Central memory CD4-positive, alpha-beta T cell (primary cell): ENCODE measurements at regions not wholly inside any gene's neighbourhood (a gene's known extent, or its start where the extent isn't known, plus 50 kb on each side); places are given as distances from the start of the nearest gene placed in this dataset.
"Not testable (repeated sequence)": the region's sequence is repeated elsewhere in the genome, so short reads cannot be mapped to it uniquely, and the experiment has no call there.

Source experiments
- DNase-seq: peaks from one replicate; pipeline ENCODE4 v3.0.0; 2022

DNA sequence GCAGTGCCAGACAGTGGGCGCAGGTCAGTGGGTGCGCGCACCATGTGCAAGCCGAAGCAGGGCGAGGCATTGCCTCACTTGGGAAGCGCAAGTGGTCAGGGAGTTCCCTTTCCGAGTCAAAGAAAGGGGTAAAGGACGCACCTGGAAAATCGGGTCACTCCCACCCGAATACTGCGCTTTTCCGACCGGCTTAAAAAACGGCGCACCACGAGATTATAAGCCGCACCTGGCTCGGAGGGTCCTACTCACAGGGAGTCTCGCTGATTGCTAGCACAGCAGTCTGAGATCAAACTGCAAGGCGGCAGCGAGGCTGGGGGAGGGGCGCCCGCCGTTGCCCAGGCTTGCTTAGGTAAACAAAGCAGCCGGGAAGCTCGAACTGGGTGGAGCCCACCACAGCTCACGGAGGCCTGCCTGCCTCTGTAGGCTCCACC, 77.9 kb downstream of the NR4A2 start:
- DNase-seq = peak; percentile 1

DNA sequence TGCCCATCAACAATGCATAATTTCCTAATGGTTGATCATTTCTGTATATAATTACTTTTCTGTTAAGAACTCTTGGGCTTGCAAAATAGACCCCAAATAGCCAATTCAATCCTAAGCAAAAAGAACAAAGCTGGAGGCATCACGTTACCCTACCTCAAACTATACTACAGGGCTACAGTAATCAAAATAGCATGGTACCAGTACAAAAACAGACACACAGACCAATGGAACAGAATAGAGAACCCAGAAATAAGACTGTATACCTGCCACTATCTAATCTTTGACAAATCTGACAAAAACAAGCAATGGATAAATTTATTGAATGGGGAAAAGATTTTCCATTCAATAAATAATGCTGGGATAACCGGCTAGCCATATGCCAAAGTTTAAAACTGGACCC, 78.8 kb downstream of the NR4A2 start:
- DNase-seq = no peak

DNA sequence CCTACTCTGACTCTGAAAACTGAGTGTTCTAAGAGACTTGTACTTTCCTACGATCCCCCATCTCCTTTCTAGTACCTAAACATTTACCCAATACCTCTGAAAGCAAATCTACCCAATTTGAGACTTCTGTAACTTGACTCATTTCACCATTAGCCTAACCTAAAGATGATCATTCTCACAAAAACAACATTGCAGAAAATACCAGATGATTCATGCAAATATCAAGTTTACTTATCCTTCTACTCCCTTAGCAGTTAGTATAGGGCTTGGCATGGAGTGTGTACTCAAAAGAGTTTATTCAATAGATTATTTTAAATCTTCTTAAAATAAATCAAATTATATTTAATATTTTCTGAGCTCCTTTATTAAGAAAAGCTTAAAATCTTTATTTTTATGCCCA, 89.6 kb downstream of the NR4A2 start:
- DNase-seq = no peak

DNA sequence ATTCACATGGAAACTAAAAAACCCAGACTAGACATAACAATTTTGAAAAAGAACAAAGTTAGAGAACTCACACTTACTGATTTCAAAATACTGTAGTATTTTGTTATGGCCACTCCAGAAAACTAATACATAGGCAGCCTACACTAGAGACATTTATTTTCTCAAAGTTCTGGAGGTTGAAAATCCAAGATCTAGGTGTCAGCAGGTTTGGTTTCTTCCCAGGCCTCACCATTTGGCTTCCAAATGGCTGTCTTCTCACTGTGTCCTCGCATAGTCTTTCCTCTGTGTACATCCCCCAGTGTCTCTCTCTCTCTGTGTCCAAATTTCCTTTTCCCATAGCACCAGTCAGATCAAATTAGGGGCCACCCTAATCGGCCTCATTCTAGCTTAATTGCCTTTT, 95.0 kb downstream of the NR4A2 start:
- no peak for DNase-seq

DNA sequence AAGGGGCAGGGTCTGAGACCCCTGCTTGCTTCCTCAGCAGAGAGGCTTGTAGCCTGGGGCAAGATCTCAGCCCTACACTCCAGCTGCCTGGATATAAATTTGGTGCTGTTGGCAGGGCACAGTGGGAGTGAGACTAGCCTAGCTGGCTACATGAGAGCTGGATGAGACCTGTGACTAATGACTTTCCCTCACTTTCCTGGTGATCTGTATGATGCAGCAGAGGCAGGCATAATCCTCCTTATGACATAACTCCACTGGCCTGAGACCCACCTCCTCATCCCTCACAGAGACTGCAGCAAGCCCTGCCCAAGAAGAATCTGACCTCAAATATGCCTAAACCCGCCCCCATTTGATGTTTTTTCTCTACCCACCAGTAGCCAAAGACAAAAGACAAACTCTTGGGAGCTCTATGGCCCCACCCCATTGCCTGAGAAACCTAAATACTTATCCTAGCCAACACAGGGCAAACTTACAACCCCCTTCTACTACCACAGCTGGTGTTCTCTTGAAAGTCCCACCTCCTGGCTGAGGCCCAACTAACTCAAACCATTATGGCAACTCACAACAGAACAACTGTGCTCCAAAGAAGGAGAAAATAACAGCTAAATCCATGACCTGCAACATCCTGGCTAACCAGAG, 102.7 kb downstream of the NR4A2 start:
- no peak for DNase-seq

DNA sequence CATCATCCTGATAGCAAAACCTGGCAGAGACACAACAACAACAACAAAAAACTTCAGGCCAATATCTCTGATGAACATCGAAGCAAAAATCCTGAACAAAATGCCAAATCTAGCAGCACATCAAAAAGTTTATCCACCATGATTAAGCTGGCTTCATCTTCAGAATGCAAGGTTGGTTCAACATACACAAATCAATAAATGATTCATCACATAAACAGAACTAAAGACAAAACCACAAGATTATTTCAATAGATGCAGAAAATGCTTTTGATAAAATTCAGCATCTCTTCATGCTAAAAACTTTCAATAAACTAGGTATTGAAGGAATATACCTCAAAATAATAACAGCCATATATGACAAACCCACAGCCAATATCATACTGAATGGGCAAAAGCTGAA, 109.2 kb downstream of the NR4A2 start:
- DNase-seq = not testable (repeated sequence)

DNA sequence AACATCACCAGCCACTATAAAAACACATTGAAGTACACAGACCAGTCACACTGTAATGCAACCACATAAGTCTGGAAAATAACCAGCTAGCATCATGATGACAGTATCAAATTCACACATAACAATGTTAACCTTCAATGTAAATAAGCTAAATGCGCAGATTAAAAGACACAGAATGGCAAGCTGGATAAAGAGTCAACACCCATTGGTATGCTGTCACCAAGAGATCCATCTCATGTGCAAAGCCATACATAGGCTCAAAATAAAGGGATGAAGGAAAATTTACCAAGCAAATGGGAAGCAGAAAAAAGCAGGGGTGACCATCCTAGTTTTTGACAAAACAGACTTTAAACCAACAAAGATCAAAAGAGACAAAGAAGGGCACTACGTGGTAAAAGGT, 110.8 kb downstream of the NR4A2 start:
- DNase-seq = no peak

DNA sequence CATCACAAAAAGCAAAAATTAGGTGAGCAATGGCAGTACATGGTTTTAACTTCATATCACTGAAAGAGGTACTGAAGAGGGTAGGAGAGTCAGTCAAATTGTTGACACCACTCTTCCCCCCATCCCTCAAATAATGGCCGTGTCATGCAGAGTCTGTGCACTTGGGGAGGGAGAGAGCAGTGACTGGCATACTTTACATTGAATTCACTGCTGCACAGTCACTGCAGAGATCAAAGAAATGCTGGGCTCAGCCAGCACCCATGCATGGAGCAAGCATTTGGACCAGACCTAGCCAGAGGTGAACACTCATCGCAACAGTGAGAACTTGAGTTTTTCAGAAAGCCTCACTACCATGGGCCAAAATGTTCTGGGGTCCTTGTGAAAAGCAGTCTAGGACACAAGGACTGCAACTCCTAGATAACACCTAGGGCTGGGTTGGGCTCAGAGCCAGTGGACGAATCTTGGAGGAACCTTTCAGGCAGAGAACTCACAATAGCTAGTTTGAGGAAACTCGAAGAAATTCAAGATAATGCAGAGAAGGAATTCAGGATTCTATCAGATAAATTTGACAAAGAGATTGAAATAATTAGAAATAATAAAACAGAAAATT, 112.9 kb downstream of the NR4A2 start:
- DNase-seq = no peak

DNA sequence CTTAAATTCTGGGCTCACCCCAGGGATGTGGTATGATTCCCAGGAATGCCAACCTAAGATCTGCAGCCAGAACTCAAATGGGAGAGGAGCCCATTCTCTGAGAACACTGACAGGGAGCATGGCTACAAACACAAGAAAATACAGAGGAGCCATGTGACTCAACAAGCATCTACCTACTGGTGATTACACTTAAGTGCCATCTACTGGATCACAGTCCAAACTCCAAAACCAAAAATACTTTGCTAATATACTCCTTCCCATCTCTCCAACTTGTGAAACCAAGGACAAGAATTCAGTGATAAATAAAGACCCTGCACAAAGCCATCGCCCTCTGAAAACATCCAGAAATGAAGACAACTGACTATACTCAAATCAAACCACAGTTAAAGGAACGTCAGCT, 116.9 kb downstream of the NR4A2 start:
- no peak for DNase-seq

DNA sequence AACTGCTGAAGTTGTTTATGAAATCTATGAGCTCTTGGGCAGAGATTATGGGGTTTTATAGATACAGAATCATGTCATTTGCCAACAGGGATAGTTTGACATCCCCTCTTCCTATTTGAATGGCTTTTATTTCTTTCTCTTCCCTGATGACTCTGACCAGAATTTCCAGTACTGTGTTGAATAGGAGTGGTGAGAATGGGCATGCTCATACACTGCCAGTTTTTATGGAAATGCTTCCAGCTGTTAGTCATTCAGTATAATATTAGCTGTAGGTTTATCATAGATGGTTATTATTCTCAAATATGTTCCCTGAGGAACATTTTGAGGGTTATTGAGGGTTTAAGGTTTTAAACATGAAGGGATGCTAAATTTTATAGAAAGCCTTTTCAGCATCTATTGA, 121.2 kb downstream of the NR4A2 start:
- DNase-seq = no peak

DNA sequence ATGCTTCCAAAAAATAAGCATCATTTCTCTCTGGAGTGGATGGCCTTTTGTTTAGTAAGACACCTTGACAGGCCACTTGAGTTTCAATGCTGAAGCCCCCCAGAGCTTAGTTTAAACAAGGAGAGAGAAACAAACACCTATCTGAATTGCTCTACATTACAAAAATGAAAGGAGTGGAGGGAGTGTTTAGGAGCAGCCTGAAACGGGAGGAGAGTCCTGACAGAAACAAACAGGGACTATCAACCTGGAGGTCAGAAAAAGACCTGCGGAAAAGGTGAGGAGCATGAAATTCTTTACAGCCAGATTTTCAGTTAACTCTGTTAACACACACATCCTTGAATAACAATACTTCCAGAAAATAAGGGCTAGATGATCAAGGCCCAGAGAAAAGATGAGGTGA, 126.2 kb downstream of the NR4A2 start:
- DNase-seq = no peak

DNA sequence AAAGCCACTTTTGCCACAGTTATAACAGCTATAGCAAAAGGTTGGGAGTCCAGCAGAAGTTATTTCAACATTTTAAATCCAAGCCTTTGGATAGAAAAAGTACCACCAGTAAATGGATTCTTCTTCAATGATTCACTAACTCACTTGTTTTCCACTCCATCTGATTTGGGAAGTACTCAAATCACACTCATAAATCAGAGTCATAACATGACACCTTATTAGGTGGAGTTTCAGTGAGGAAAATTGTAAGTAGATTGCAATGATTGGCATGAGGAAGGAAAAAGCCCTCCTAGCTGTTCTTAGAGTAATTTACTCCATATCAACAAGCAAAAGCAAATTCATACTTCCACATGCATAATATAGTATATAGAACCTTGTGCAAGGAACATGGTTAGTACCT, 132.9 kb downstream of the NR4A2 start:
- no peak for DNase-seq

DNA sequence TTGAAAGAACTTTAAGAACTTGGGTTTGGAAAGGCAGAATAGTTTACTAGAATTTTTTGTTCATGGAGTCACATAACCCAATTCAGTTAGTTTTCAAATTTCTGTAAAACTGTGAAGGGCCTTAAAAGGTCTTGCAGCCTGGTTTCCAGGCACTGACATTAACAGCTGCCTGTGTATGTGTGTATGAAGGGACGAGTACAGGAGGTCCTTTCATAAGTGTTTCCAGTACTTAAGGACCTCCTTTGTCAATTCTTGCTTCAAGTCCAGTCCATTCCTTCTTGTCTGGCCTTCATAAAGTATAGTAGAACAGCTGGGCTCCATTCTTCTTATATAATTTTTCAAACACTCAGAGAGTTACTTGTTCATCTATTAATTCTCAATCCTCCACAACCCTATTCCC, 136.5 kb downstream of the NR4A2 start:
- no peak for DNase-seq

DNA sequence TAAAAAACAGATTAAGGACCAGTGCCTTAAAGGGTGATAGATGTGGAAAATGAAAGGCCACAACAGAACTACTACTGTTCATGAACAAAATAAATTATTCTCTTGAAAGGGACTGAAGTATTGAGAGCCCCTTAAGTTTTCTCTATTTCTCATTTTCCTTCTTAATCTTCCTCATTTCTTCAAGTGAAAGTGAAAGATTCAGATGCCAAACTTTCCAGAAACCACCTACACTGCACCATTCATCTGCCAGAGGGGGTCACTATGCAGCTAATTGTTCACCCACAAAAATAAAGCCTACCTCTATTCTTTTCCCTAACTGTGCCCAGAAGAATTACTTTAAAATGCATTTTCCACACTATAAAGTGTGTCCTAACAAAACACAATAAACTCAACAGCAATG, 140.1 kb downstream of the NR4A2 start:
- DNase-seq = no peak

DNA sequence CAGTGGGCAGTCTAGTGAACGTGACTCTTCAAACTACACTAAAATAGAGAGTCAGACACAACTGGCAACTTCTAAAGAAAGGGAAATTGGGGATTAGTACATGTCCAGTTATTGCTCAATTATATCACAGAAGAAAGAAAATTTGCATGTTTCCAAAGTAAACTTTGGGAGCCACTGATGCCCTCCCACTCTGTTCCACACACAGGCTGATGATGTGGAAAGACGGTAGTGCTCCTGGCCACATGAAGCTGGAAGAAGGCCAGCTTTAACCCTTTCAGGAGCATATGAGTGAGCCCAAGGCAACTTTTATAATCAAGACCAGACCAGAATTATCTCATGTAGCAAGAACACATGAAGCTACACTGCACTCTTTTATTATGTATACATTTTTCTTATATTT, 141.0 kb downstream of the NR4A2 start:
- DNase-seq = no peak

DNA sequence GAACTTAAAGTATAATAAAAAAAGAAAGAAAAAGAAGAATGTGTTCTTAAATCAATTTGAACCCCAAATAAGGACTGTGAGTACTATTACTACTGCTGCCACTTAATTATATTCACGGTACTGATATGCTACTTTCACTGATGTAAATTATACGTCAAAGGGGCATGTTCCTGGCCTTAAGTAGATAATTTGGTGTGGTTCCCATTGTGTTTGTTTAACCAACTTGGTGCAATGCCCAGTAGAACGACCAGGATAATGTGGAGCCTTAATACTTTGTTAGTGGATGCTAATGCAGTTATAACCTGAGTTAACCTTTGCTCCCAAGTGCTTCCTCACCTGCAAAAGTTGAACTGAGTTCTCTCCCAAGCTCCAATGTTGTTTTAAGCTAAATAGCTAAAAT, 142.0 kb downstream of the NR4A2 start:
- no peak for DNase-seq

DNA sequence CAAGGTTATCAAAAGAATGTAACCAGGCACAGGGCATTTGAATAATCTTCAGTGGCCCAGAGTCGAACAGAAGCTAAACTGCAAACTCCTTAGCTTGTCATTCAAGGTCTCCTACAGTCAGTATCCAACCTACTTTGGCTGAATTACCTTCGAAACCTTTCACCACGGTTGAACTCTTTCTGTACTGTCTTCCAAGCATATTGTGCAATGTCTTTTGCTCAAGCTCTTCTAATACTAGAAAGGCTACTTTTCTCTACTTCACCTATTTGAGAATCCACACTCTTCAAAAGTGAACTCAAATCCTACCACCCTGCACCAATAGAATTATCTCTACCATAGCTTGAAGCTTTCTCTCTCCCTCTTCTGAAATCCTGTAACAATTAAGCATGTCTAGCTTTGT, 142.9 kb downstream of the NR4A2 start:
- DNase-seq = no peak

DNA sequence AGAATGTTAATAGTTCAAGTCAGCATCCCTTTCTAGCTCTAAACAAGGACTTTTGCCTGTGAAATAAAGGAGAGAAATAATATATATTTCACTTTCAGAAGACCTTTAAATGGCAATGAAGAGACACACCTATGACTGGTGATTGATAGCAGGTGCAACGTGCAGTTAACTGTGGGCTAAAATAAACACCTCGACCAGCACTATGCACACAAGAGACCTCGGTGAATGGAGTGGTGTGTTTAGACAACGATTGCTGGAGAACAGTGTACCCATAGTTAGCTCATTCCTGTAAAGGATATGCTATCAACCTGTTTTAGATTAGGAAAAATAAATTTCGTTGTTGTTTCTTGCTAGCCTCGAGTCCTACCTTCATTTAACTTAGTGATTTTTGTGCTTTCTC, 143.4 kb downstream of the NR4A2 start:
- DNase-seq = no peak

DNA sequence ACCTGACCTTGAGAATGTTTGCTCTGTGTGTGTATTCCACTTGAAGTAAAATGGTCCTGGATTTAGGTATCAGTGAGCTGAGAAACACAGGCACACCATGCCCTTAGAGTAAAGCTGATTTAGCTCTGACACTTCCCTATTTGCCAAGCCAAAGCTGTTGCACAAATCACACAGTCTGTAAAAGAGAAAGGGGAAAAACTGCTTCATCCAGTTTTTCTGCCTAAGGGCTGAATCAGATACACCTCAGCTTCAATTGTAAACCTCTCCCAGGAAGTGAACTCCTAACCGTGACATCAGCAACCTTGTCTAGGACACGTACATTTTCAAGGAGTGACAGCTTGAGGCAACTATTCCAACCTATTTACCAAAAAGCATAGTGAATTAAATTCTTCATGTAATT, 150.4 kb downstream of the NR4A2 start:
- no peak for DNase-seq

DNA sequence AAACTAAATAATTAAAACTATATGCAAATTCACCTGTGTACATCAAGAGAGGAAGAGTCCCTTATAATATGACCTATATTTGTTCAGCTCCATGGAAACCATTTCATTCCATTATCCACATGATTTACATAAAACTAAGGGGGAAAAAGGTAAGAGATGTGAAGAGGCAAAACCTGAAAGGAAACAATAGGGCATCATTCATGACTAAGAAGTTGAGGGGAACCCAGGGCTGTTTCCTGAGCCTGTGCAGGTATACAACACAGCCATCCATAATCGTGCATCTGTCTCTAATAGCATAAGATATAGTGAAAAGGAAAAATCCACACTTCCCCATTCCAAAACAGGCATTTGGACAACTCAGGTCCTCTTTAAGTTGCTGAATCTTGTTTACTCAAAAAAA, 151.3 kb downstream of the NR4A2 start:
- no peak for DNase-seq

DNA sequence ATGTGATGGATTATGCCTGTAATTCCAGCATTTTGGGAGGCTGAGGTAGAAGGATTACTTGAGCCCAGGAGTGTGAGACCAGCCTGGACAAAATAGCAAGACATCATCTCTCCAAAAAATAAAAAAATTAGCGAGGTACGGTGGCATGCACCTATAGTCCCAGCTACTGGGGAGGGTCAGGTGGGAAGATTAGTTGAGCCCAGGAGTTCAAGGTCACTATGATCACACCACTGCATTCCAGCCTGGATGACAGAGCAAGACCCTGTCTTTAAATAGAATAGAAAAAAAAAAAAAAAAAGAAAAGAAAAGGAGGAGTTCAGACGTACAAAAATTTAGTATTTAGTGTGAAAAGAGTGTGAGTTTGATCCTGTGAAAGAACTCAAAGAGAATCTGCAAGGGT, 154.9 kb downstream of the NR4A2 start:
- DNase-seq = no peak

DNA sequence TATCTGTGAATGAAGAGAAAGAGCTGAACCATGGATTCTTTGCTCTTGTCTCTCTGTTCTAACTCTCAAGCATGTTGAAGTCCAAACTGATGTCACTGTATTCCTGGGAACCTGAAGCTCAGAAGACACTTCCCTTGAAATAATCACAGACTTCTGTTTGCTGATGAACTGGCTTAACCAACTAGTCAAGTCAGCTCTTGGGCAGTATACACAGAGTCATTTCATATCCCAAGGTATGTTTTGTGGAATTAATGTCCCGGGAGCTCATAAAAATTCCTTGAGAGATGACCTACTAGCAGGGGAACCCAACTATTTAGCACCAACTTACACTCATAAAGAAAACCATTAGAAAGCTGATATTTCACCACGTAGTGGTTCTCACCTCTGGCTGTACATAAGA, 156.6 kb downstream of the NR4A2 start:
- no peak for DNase-seq

DNA sequence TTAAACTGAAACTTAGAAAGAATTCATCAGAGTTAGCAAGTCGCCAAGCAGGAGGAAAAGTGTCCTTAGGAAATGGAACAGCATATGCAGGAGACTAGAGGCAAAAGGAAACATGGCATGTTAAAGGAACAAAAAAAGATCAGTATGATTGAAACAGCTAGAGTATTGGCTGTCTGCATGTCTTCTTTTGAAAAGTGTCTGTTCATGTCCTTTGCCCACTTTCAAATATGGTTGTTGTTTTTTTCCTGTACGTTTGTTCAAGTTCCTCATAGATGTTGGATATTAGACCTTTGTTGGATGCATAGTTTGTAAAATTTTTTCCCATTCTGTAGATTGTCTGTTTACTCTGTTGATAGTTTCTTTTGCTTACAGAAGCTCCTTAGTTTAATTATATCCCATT, 161.6 kb downstream of the NR4A2 start:
- DNase-seq = no peak

DNA sequence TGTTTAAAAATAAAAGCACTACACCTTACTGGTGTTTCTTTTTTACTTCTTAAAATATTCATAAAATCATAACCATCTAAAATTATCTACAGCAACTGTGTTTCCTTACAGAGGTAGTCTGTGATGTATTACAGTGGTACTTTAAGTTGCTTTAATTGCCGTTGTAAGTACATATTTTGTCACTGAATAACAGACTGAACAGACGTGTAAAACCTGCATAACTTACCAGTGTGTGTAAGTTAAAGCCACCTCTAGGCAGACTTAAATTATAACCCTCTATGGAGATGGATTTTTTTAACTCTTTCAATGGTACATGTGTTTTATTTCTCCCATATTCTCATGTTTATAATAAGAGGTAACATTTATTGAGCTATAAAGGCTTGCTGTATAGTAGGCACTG, 166.8 kb downstream of the NR4A2 start:
- DNase-seq = no peak

DNA sequence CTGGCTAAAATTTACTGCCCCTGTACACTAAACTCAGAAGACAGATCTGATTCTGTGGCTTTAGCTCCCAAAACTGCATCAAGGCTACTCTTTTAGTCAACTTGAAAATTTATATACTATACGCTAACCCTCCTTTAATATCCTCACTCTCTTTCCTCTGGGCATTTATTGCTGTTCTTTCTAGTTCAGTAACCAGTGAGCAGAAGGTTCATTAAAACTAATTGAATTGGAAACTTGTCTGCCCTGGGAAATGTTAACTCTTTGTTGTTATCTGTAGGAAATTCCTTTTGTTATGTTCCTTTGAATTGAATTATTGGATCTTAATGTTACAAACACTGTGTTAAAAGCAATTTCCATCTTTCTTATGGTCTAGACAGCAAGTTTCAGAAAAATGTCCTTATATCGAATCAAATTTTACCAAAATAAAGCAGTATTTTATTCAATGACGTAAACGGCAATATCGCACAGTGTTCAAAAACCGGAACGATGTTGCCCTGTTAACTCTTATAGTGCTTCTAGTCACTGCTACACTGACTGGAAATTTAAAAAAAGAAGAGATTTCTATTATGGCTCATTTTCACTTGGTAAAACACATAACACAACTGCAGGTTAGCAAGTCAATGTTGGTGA, 168.3 kb downstream of the NR4A2 start:
- DNase-seq = no peak
